SK-N-SH (cell line): ENCODE measurements at regions not wholly inside any gene's neighbourhood (a gene's known extent, or its start where the extent isn't known, plus 50 kb on each side); places are given as distances from the start of the nearest gene placed in this dataset.

Experiments used
- CTCF ChIP-seq: fragments of 200-600 bp; sonication (generic); IDR thresholded peaks from 2 replicates; pipeline ENCODE4 v1.6.1; 2017; ENCODE audit warnings: antibody characterized with exemption, mild to moderate bottlenecking, moderate library complexity
- ELF1 ChIP-seq: IDR thresholded peaks from 2 replicates; pipeline ENCODE4 v1.4.0; 2012

GRCh38 chr3:104696470-104696869 is 670.2 kb upstream of the ALCAM start:
- TF ChIP-seq ELF1 (no peak), CTCF (no peak)
